Brain microvascular endothelial cell (primary cell): ENCODE measurements at regions not wholly inside any gene's neighbourhood (a gene's known extent, or its start where the extent isn't known, plus 50 kb on each side); places are given as distances from the start of the nearest gene placed in this dataset.

Experiments
- DNase-seq: peaks from one replicate; pipeline ENCODE4 v3.0.0-alpha.2; 2020
- H3K27ac ChIP-seq: fragments of 250-450 bp; sonication (Bioruptor Pico); 2 replicates; pipeline ENCODE4 v1.5.1; 2020; ENCODE audit warnings: mild to moderate bottlenecking, moderate library complexity
- H3K27me3 ChIP-seq: fragments of 250-450 bp; sonication (Bioruptor Pico); replicated peaks from 2 replicates; pipeline ENCODE4 v1.5.1; 2020; ENCODE audit warnings: mild to moderate bottlenecking
- H3K36me3 ChIP-seq: fragments of 250-450 bp; sonication (Bioruptor Pico); replicated peaks from 2 replicates; pipeline ENCODE4 v1.5.1; 2020; ENCODE audit warnings: mild to moderate bottlenecking
- H3K4me3 ChIP-seq: 2 replicates; pipeline ENCODE4 v1.5.1; 2011; ENCODE audit warnings: low read depth, mild to moderate bottlenecking, control low read depth, low read length, moderate library complexity
- in situ Hi-C: cut with HindIII; loops from 2 replicates; pipeline ENCODE4 v1.10.0; 2017; ENCODE audit warnings: low sequenced_read_pairs, low pct_ligation_motif_present
- TF ChIP-seq, protein P1 (sequence below): IDR thresholded peaks from 2 replicates; pipeline ENCODE4 v1.5.1; 2011; ENCODE audit warnings: low read depth, mild to moderate bottlenecking, moderate library complexity, low read length, control low read depth, inconsistent platforms; ENCODE audit errors: missing control alignments

DNA sequence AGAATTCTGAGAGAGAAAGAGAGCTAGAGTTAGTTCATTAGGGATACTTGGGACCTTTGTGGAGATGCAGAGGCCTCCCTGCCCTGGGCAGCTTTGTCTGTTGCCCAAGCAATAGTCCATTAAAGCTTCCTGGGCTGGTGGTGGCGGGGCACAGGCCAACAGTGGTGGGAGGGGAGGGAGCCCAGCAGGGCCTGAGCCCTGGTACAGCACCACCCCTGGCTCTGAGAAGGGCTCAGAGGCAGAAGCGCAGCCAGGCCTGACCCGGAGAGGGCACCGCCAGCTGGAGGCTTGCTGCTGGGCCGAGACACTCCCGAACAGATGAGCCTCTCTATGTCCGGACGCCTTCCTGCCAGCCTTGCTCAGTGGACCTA lies 65.3 kb downstream of the EFNB1 start:
- TF ChIP-seq, protein P1, sequence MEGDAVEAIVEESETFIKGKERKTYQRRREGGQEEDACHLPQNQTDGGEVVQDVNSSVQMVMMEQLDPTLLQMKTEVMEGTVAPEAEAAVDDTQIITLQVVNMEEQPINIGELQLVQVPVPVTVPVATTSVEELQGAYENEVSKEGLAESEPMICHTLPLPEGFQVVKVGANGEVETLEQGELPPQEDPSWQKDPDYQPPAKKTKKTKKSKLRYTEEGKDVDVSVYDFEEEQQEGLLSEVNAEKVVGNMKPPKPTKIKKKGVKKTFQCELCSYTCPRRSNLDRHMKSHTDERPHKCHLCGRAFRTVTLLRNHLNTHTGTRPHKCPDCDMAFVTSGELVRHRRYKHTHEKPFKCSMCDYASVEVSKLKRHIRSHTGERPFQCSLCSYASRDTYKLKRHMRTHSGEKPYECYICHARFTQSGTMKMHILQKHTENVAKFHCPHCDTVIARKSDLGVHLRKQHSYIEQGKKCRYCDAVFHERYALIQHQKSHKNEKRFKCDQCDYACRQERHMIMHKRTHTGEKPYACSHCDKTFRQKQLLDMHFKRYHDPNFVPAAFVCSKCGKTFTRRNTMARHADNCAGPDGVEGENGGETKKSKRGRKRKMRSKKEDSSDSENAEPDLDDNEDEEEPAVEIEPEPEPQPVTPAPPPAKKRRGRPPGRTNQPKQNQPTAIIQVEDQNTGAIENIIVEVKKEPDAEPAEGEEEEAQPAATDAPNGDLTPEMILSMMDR: no peak
- H3K27ac ChIP-seq: no peak overlapping the region
- no peaks in the 10 kb centered on the region for H3K27me3 ChIP-seq
- in situ Hi-C loops: no loop called here
- no peak overlapping the region for H3K4me3 ChIP-seq
- no peaks in the 10 kb centered on the region for H3K36me3 ChIP-seq
- DNase-seq: no peak

- Histone ChIP-seq H3K36me3 (no peaks in the 10 kb centered on the region), H3K27me3 (peaks cover 2% of the 10 kb centered on the region), H3K4me3 (no peak overlapping the region), H3K27ac (no peak overlapping the region)
- in situ Hi-C loops: no loop called here
- no peak for DNase-seq
- TF ChIP-seq, protein P1: no peak
These were observed 63.8 kb downstream of the EFNB1 start for GRCh38 chrX:68892651-68893050.

DNA sequence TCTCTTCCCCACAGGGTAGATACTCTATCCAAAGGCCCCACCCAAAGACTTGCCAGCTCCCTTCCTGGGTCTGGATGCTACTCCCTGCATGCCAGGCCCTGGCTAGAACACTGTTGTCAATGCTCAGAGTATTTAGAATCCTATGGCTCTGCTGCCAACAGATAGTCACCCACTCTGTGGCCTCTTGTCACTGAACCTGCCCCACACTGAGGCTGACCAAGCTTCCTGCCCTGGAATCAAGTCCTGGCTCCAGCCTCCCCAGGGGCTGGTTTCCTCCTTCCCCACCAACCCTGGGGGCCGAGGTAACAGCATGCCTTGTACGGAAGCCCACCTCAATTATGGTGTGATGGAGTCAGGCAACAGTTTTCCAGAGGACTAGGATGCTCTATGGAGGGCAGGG lies 63.3 kb downstream of the EFNB1 start:
- in situ Hi-C loops: no loop called here
- no peak for DNase-seq
- H3K27ac ChIP-seq: no peak overlapping the region
- H3K36me3 ChIP-seq: no peaks in the 10 kb centered on the region
- TF ChIP-seq, protein P1: no peak
- H3K4me3 ChIP-seq: no peak overlapping the region
- peaks cover 5% of the 10 kb centered on the region for H3K27me3 ChIP-seq
